Smooth muscle cell (in vitro differentiated cells): ENCODE measurements at regions not wholly inside any gene's neighbourhood (a gene's known extent, or its start where the extent isn't known, plus 50 kb on each side); places are given as distances from the start of the nearest gene placed in this dataset.

Source experiments
- DNase-seq: peaks from one replicate; lab custom pipeline; 2025; ENCODE audit not compliant: unreplicated experiment; lab: John Stamatoyannopoulos, UW
- H2AFZ ChIP-seq: fragments of 200-600 bp; sonication (generic); 2 replicates; pipeline ENCODE4 v1.6.0; 2016; ENCODE audit warnings: antibody characterized with exemption, low read depth, mild to moderate bottlenecking
- H3F3A ChIP-seq: fragments of 200-600 bp; sonication (generic); 2 replicates; pipeline ENCODE4 v1.6.0; 2017; ENCODE audit warnings: antibody characterized with exemption, low read depth
- H3K27ac ChIP-seq: fragments of 200-600 bp; sonication (generic); 2 replicates; pipeline ENCODE4 v1.5.1; 2016; ENCODE audit warnings: low read depth, mild to moderate bottlenecking
- H3K27me3 ChIP-seq: fragments of 200-600 bp; sonication (generic); 2 replicates; pipeline ENCODE4 v1.6.1; 2016; ENCODE audit warnings: low read depth, mild to moderate bottlenecking
- H3K36me3 ChIP-seq: fragments of 200-600 bp; sonication (generic); 2 replicates; pipeline ENCODE4 v1.5.1; 2016; ENCODE audit warnings: low read depth
- H3K4me1 ChIP-seq: fragments of 200-600 bp; sonication (generic); 2 replicates; pipeline ENCODE4 v1.5.1; 2016; ENCODE audit warnings: low read depth
- H3K4me2 ChIP-seq: fragments of 200-600 bp; sonication (generic); 2 replicates; pipeline ENCODE4 v1.6.0; 2016; ENCODE audit warnings: mild to moderate bottlenecking
- H3K4me3 ChIP-seq: fragments of 200-600 bp; sonication (generic); 2 replicates; pipeline ENCODE4 v1.5.1; 2016; ENCODE audit warnings: mild to moderate bottlenecking
- H3K79me2 ChIP-seq: fragments of 200-600 bp; sonication (generic); 2 replicates; pipeline ENCODE4 v1.6.0; 2016; ENCODE audit warnings: low read depth, mild to moderate bottlenecking
- H3K9ac ChIP-seq: fragments of 200-600 bp; sonication (generic); 2 replicates; pipeline ENCODE4 v1.6.0; 2016; ENCODE audit warnings: low read depth
- H3K9me3 ChIP-seq: fragments of 200-600 bp; sonication (generic); replicated peaks from 2 replicates; pipeline ENCODE4 v1.5.1; 2016; ENCODE audit warnings: low read depth
- H4K20me1 ChIP-seq: fragments of 200-600 bp; sonication (generic); 2 replicates; pipeline ENCODE4 v1.6.0; 2016; ENCODE audit warnings: low read depth
- CTCF ChIP-seq: fragments of 200-600 bp; sonication (generic); IDR thresholded peaks from 2 replicates; pipeline ENCODE4 v1.5.1; 2017; ENCODE audit warnings: borderline replicate concordance, mild to moderate bottlenecking, antibody characterized with exemption; ENCODE audit not compliant: insufficient read depth, poor library complexity, severe bottlenecking
- WGBS: methylation state at CpG from one replicate; pipeline ENCODE4 v1.1.7; 2016; ENCODE audit warnings: low lambda C conversion rate; 5-methylcytosine and 5-hydroxymethylcytosine counted together

GRCh38 chr15:62457100-62457499 is 292.0 kb upstream of the C2CD4B start:
- Histone ChIP-seq H3K9me3 (no peaks in the 10 kb centered on the region), H3K4me1 (peaks cover 52% of the 10 kb centered on the region), H3K9ac (peak overlapping the region; percentile 16), H3K27ac (peak overlapping the region; percentile 83), H3K27me3 (no peaks in the 10 kb centered on the region), H3K36me3 (no peaks in the 10 kb centered on the region), H4K20me1 (no peaks in the 10 kb centered on the region), H3K79me2 (no peaks in the 10 kb centered on the region), H3K4me3 (no peak overlapping the region), H3K4me2 (peak overlapping the region; percentile 66), H2AFZ (no peak overlapping the region), H3F3A (peaks cover 15% of the 10 kb centered on the region)
- WGBS: 56% methylated on average over 6 of the region's 6 CpGs
- DNase-seq: no peak
- TF ChIP-seq CTCF: no peak

GRCh38 chr15:62459875-62460274 is 294.8 kb upstream of the C2CD4B start:
- Histone ChIP-seq H3F3A (peaks cover 7% of the 10 kb centered on the region), H3K79me2 (no peaks in the 10 kb centered on the region), H3K9ac (no peak overlapping the region), H4K20me1 (no peaks in the 10 kb centered on the region), H3K4me2 (no peak overlapping the region), H3K9me3 (no peaks in the 10 kb centered on the region), H3K36me3 (no peaks in the 10 kb centered on the region), H3K4me1 (peaks cover 36% of the 10 kb centered on the region), H2AFZ (no peak overlapping the region), H3K4me3 (no peak overlapping the region), H3K27ac (no peak overlapping the region), H3K27me3 (no peaks in the 10 kb centered on the region)
- TF ChIP-seq CTCF: no peak
- 71% methylated on average over 6 of the region's 6 CpGs for WGBS
- no peak for DNase-seq

- no peaks in the 10 kb centered on the region for H3K36me3 ChIP-seq
- peaks cover 13% of the 10 kb centered on the region for H3K79me2 ChIP-seq
- peak overlapping the region; percentile 86 for H3K27ac ChIP-seq
These were observed 297.2 kb upstream of the C2CD4B start for GRCh38 chr15:62462268-62462667.

More at GRCh38 chr15:62462268-62462667, 297.2 kb upstream of the C2CD4B start:
- no peak overlapping the region for H3K9ac ChIP-seq
- H3K4me2 ChIP-seq: peak overlapping the region; percentile 66
- no peaks in the 10 kb centered on the region for H3K27me3 ChIP-seq
- TF ChIP-seq CTCF: no peak
- H3F3A ChIP-seq: peaks cover 21% of the 10 kb centered on the region
- H2AFZ ChIP-seq: no peak overlapping the region
- H4K20me1 ChIP-seq: no peaks in the 10 kb centered on the region
- H3K9me3 ChIP-seq: no peaks in the 10 kb centered on the region
- no peak overlapping the region for H3K4me3 ChIP-seq
- 20% methylated on average over 1 of the region's 1 CpG for WGBS
- H3K4me1 ChIP-seq: peaks cover 20% of the 10 kb centered on the region
- DNase-seq: no peak
